Glutamatergic neuron (in vitro differentiated cells): ENCODE measurements at regions not wholly inside any gene's neighbourhood (a gene's known extent, or its start where the extent isn't known, plus 50 kb on each side); places are given as distances from the start of the nearest gene placed in this dataset.
"Not testable (repeated sequence)": the region's sequence is repeated elsewhere in the genome, so short reads cannot be mapped to it uniquely, and the experiment has no call there.

Experiments used
- DNase-seq: peaks from one replicate; pipeline ENCODE4 v3.0.0; 2022
- H3K27ac Mint-ChIP-seq: one replicate; pipeline ENCODE4 v1.8.0; 2020; ENCODE audit warnings: mild to moderate bottlenecking, mixed read lengths, inconsistent platforms; ENCODE audit not compliant: unreplicated experiment
- H3K27me3 Mint-ChIP-seq: one replicate; pipeline ENCODE4 v1.8.0; 2020; ENCODE audit warnings: mild to moderate bottlenecking, moderate library complexity, mixed read lengths, inconsistent platforms; ENCODE audit not compliant: unreplicated experiment
- H3K36me3 Mint-ChIP-seq: one replicate; pipeline ENCODE4 v1.8.0; 2020; ENCODE audit warnings: mild to moderate bottlenecking, mixed read lengths, inconsistent platforms; ENCODE audit not compliant: unreplicated experiment
- H3K4me1 Mint-ChIP-seq: one replicate; pipeline ENCODE4 v1.8.0; 2020; ENCODE audit warnings: mild to moderate bottlenecking, low read depth, mixed read lengths, inconsistent platforms; ENCODE audit not compliant: unreplicated experiment
- H3K4me3 Mint-ChIP-seq: one replicate; pipeline ENCODE4 v1.8.0; 2020; ENCODE audit warnings: mild to moderate bottlenecking, mixed read lengths, inconsistent platforms; ENCODE audit not compliant: unreplicated experiment
- H3K9me3 Mint-ChIP-seq: one replicate; pipeline ENCODE4 v1.8.0; 2020; ENCODE audit warnings: mild to moderate bottlenecking, moderate library complexity, mixed read lengths, inconsistent platforms; ENCODE audit not compliant: unreplicated experiment
- CTCF ChIP-seq: fragments of 200-600 bp; sonication (generic); IDR thresholded peaks from one replicate; pipeline ENCODE4 v1.5.0; 2021; ENCODE audit not compliant: partially characterized antibody, unreplicated experiment

GRCh38 chr5:117131048-117131679, 556.5 kb upstream of the SEMA6A start:
- no peak for TF ChIP-seq CTCF
- H3K9me3 Mint-ChIP-seq, result peaks cover 4% of the 10 kb centered on the region
- H3K4me1 Mint-ChIP-seq, result peaks cover 12% of the 10 kb centered on the region
- no peaks in the 10 kb centered on the region for H3K27me3 Mint-ChIP-seq
- no peak overlapping the region for H3K27ac Mint-ChIP-seq
- H3K36me3 Mint-ChIP-seq, result no peaks in the 10 kb centered on the region
- DNase-seq, result peak; percentile 20
- H3K4me3 Mint-ChIP-seq, result no peak overlapping the region

GRCh38 chr5:117118499-117118898, 543.9 kb upstream of the SEMA6A start:
- Mint-ChIP-seq H3K27me3 (no peaks in the 10 kb centered on the region), H3K9me3 (no peaks in the 10 kb centered on the region), H3K27ac (no peak overlapping the region), H3K4me3 (no peak overlapping the region), H3K4me1 (no peaks in the 10 kb centered on the region), H3K36me3 (peaks cover 12% of the 10 kb centered on the region)
- TF ChIP-seq CTCF, result no peak
- DNase-seq, result no peak

GRCh38 chr5:117117314-117117713, 542.7 kb upstream of the SEMA6A start:
- H3K9me3 Mint-ChIP-seq, H3K4me1 Mint-ChIP-seq, DNase-seq, H3K4me3 Mint-ChIP-seq, H3K27ac Mint-ChIP-seq, H3K27me3 Mint-ChIP-seq: not testable (repeated sequence)
- H3K36me3 Mint-ChIP-seq, result peaks cover 12% of the 10 kb centered on the region

GRCh38 chr5:117110548-117110947, 535.9 kb upstream of the SEMA6A start:
- Mint-ChIP-seq H3K36me3 (no peaks in the 10 kb centered on the region), H3K4me3 (no peak overlapping the region), H3K27me3 (no peaks in the 10 kb centered on the region), H3K9me3 (peaks cover 1% of the 10 kb centered on the region), H3K27ac (no peak overlapping the region), H3K4me1 (peaks cover 2% of the 10 kb centered on the region)
- no peak for DNase-seq
- no peak for TF ChIP-seq CTCF

- no peak overlapping the region for H3K4me3 Mint-ChIP-seq
- TF ChIP-seq CTCF, result no peak
- DNase-seq, result no peak
- peaks cover 1% of the 10 kb centered on the region for H3K9me3 Mint-ChIP-seq
- no peak overlapping the region for H3K27ac Mint-ChIP-seq
- H3K36me3 Mint-ChIP-seq, result no peaks in the 10 kb centered on the region
- H3K27me3 Mint-ChIP-seq, result no peaks in the 10 kb centered on the region
- peaks cover 15% of the 10 kb centered on the region for H3K4me1 Mint-ChIP-seq
Observed at GRCh38 chr5:117107859-117108258, 533.2 kb upstream of the SEMA6A start.
